ENCODE measurements at regions not wholly inside any gene's neighbourhood (a gene's known extent, or its start where the extent isn't known, plus 50 kb on each side); places are given as distances from the start of the nearest gene placed in this dataset.

GRCh38 chr22:49553518-49554295 lies 274.0 kb downstream of the BRD1 start:
- TF ChIP-seq POLR2AphosphoS5 (IDR thresholded peaks at IDR 0.05; ENCODE audit: borderline replicate concordance, low read depth, low read length) (no peak), EZH2 (IDR thresholded peaks at IDR 0.05) (no peak), FOXP2 (optimal IDR thresholded peaks at IDR 0.05; ENCODE audit: control extremely low read depth, extremely low read length, insufficient read depth) (no peak)
